Endodermal cell (in vitro differentiated cells): ENCODE measurements at regions not wholly inside any gene's neighbourhood (a gene's known extent, or its start where the extent isn't known, plus 50 kb on each side); places are given as distances from the start of the nearest gene placed in this dataset.

Experiments
- DNase-seq: peaks from one replicate; pipeline ENCODE4 v3.0.0-alpha.2; 2017
- H3K27ac ChIP-seq: 2 replicates; pipeline ENCODE4 v1.5.1; 2013; ENCODE audit warnings: mild to moderate bottlenecking, low read depth, low read length, moderate library complexity
- H3K27me3 ChIP-seq: 2 replicates; pipeline ENCODE4 v1.6.1; 2013; ENCODE audit warnings: mild to moderate bottlenecking, low read length, moderate library complexity; ENCODE audit not compliant: insufficient read depth, control insufficient read depth, poor library complexity, severe bottlenecking
- H3K36me3 ChIP-seq: 2 replicates; pipeline ENCODE4 v1.7.0; 2013; ENCODE audit warnings: mild to moderate bottlenecking, low read length, moderate library complexity; ENCODE audit not compliant: control insufficient read depth, insufficient read depth
- H3K4me1 ChIP-seq: one replicate; pipeline ENCODE4 v1.7.0; 2013; ENCODE audit warnings: low read length; ENCODE audit not compliant: control insufficient read depth, insufficient read depth
- H3K4me3 ChIP-seq: 2 replicates; pipeline ENCODE4 v1.5.1; 2013; ENCODE audit warnings: mild to moderate bottlenecking, low read length, moderate library complexity
- H3K9ac ChIP-seq: 2 replicates; pipeline ENCODE4 v1.6.1; 2013; ENCODE audit warnings: mild to moderate bottlenecking, low read length, moderate library complexity; ENCODE audit not compliant: poor library complexity, severe bottlenecking; ENCODE audit errors: extremely low read depth
- H3K9me3 ChIP-seq: 2 replicates; pipeline ENCODE4 v1.6.1; 2013; ENCODE audit warnings: mild to moderate bottlenecking, low read length, moderate library complexity; ENCODE audit not compliant: control insufficient read depth
- H3K27ac Mint-ChIP-seq: 2 replicates; pipeline ENCODE4 v1.8.0; 2020; ENCODE audit warnings: mixed read lengths
- H3K27me3 Mint-ChIP-seq: 2 replicates; pipeline ENCODE4 v1.8.0; 2021; ENCODE audit warnings: mild to moderate bottlenecking, mixed read lengths; ENCODE audit not compliant: insufficient read depth
- H3K36me3 Mint-ChIP-seq: 2 replicates; pipeline ENCODE4 v1.8.0; 2020; ENCODE audit warnings: low read depth, mixed read lengths
- H3K4me1 Mint-ChIP-seq: 2 replicates; pipeline ENCODE4 v1.8.0; 2020; ENCODE audit warnings: mixed read lengths
- H3K4me3 Mint-ChIP-seq: 2 replicates; pipeline ENCODE4 v1.8.0; 2020; ENCODE audit warnings: mild to moderate bottlenecking, moderate library complexity, mixed read lengths
- H3K9me3 Mint-ChIP-seq: 2 replicates; pipeline ENCODE4 v1.8.0; 2020; ENCODE audit warnings: mild to moderate bottlenecking, mixed read lengths
- WGBS, 2 experiments: methylation state at CpG; one replicate each; pipeline versions ENCODE4 v1.1.5 to v1.1.7; 2013; ENCODE audit warnings: missing lambda C conversion rate in 2 of 2, mixed read lengths in 1 of 2; ENCODE audit not compliant: insufficient coverage in 1 of 2, insufficient read length in 1 of 2; 5-methylcytosine and 5-hydroxymethylcytosine counted together
- TF ChIP-seq, protein P1 (sequence below): fragments of 200-600 bp; sonication (generic); conservative IDR thresholded peaks from 2 replicates; pipeline ENCODE4 v1.5.0; 2021; ENCODE audit warnings: antibody characterized with exemption, mild to moderate bottlenecking

DNA sequence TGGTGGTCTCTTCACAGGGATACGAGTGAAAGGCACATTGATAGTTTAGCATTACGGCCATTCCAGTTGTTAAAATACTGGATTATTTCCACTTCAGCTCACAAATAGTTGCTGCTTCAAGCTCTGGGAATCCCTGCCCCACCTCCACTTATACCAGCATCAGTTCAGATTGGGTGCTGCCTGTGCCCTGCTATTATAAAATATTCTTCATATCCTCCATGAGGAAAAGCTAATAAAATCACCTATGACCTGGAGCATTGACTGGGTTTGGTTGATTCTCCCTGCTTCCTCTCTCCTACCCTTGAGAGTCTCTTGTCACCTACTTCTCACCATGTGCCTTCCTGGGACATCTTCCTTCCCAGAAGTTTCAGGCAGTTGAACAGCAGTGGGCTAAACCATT is 529.0 kb downstream of the MCTP2 start:
- H3K27ac ChIP-seq = no peak overlapping the region
- no peaks in the 10 kb centered on the region for H3K36me3 ChIP-seq
- peak; percentile 61 for DNase-seq
- WGBS, 2 experiments = 52 to 93% methylated on average over 2 of the region's 2 CpGs
- Mint-ChIP-seq H3K4me3 (no peak overlapping the region), H3K27ac (no peak overlapping the region), H3K4me1 (peaks cover 14% of the 10 kb centered on the region), H3K27me3 (peaks cover 19% of the 10 kb centered on the region), H3K36me3 (no peaks in the 10 kb centered on the region), H3K9me3 (no peaks in the 10 kb centered on the region)
- no peak overlapping the region for H3K4me3 ChIP-seq
- TF ChIP-seq, protein P1, sequence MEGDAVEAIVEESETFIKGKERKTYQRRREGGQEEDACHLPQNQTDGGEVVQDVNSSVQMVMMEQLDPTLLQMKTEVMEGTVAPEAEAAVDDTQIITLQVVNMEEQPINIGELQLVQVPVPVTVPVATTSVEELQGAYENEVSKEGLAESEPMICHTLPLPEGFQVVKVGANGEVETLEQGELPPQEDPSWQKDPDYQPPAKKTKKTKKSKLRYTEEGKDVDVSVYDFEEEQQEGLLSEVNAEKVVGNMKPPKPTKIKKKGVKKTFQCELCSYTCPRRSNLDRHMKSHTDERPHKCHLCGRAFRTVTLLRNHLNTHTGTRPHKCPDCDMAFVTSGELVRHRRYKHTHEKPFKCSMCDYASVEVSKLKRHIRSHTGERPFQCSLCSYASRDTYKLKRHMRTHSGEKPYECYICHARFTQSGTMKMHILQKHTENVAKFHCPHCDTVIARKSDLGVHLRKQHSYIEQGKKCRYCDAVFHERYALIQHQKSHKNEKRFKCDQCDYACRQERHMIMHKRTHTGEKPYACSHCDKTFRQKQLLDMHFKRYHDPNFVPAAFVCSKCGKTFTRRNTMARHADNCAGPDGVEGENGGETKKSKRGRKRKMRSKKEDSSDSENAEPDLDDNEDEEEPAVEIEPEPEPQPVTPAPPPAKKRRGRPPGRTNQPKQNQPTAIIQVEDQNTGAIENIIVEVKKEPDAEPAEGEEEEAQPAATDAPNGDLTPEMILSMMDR = no peak
- no peaks in the 10 kb centered on the region for H3K9me3 ChIP-seq
- peaks cover 6% of the 10 kb centered on the region for H3K4me1 ChIP-seq
- no peaks in the 10 kb centered on the region for H3K27me3 ChIP-seq
- peak overlapping the region; percentile 18 for H3K9ac ChIP-seq

DNA sequence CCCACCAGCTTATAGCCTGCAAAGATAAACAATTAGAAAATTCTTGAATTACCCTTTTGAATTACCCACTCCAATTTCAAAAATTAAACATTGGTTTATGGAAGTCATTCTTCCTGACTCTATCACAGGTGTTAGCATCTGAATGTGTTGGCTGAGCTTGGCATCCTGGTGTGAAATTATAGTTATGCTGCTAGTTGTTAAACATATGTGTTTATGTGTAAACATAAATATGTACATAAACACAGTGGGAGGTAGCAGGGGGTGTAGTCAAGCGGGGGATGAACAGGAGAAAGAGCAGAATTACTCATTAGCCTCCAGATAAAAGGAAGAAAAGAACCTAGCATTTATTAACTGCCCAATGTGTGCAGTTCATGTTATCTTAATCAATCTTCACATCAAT is 530.2 kb downstream of the MCTP2 start:
- H3K9ac ChIP-seq = no peak overlapping the region
- no peak overlapping the region for H3K4me3 Mint-ChIP-seq
- H3K4me1 Mint-ChIP-seq = peaks cover 3% of the 10 kb centered on the region
- no peak for DNase-seq
- H3K36me3 ChIP-seq = no peaks in the 10 kb centered on the region
- TF ChIP-seq, protein P1 = no peak
- H3K27ac Mint-ChIP-seq = no peak overlapping the region
- H3K36me3 Mint-ChIP-seq = no peaks in the 10 kb centered on the region
- no peaks in the 10 kb centered on the region for H3K9me3 Mint-ChIP-seq
- peaks cover 6% of the 10 kb centered on the region for H3K4me1 ChIP-seq
- peaks cover 18% of the 10 kb centered on the region for H3K27me3 Mint-ChIP-seq
- H3K27me3 ChIP-seq = no peaks in the 10 kb centered on the region
- 60 to 67% methylated on average over 1 of the region's 1 CpG for WGBS, 2 experiments
- no peak overlapping the region for H3K27ac ChIP-seq
- no peaks in the 10 kb centered on the region for H3K9me3 ChIP-seq
- H3K4me3 ChIP-seq = no peak overlapping the region

DNA sequence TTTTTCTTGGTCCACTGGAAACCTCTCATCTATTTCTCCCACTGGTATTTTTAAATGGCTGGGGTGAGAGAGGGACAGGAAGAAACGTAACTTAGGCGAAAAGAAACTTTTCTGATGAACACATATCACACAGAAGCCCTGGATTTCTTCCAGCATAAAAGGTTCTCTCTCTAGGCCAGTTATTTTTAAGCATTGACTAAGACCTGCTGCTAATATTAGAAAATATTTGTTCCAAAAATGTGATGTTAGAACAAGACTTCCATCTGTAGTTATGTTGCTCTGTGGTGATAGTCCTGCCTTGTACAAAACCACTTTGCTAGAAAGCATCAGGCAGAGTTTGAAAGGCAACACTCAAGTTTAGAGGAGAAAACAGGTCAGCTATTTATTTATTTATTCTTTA is 537.7 kb downstream of the MCTP2 start:
- Histone ChIP-seq H3K4me1 (peaks cover 5% of the 10 kb centered on the region), H3K4me3 (no peak overlapping the region), H3K27ac (no peak overlapping the region), H3K9me3 (no peaks in the 10 kb centered on the region), H3K36me3 (no peaks in the 10 kb centered on the region), H3K9ac (no peak overlapping the region), H3K27me3 (no peaks in the 10 kb centered on the region)
- H3K36me3 Mint-ChIP-seq = no peaks in the 10 kb centered on the region
- no peak for DNase-seq
- H3K27ac Mint-ChIP-seq = no peak overlapping the region
- H3K9me3 Mint-ChIP-seq = no peaks in the 10 kb centered on the region
- 56% methylated on average over 2 of the region's 2 CpGs; no CpG with 5 or more reads in 1 of the 2 experiments for WGBS, 2 experiments
- peaks cover 13% of the 10 kb centered on the region for H3K27me3 Mint-ChIP-seq
- H3K4me1 Mint-ChIP-seq = peaks cover 13% of the 10 kb centered on the region
- no peak overlapping the region for H3K4me3 Mint-ChIP-seq
- TF ChIP-seq, protein P1 = no peak
